ENCODE measurements at regions not wholly inside any gene's neighbourhood (a gene's known extent, or its start where the extent isn't known, plus 50 kb on each side); places are given as distances from the start of the nearest gene placed in this dataset.

DNA sequence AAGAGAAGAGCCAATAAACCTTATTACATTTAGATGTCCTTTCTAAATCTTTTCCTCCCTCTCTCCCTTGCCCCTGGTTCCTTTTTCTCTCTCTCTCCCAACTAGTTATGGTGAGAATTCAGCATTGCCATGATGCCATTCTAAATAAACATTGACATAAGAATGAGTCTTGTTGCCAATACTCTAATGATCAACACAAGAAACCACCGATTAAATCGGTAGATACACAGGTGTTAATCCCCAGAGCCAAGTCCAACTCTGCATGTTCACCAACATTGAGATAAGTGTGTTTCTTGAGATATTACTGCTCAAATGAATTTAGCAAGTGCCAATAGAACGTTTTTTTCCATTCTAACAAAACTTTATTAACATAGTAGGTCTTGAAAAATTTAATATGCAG is 412.1 kb downstream of the KCNJ2 start:
- Histone ChIP-seq H3K36me3 (no peaks in the 10 kb centered on the region), H3K9me3 (no peaks in the 10 kb centered on the region), H3K4me3 (no peak overlapping the region), H3K27me3 (replicated peaks; ENCODE audit: insufficient read depth) (no peaks in the 10 kb centered on the region), H3K27ac (no peak overlapping the region), H3K4me1 (replicated peaks) (no peaks in the 10 kb centered on the region)
- DNase-seq (ENCODE audit: low spot score), result no peak
- TF ChIP-seq POLR2A (IDR thresholded peaks at IDR 0.05) (no peak), POLR2AphosphoS5 (IDR thresholded peaks at IDR 0.05) (no peak)
- TF ChIP-seq, protein P1, sequence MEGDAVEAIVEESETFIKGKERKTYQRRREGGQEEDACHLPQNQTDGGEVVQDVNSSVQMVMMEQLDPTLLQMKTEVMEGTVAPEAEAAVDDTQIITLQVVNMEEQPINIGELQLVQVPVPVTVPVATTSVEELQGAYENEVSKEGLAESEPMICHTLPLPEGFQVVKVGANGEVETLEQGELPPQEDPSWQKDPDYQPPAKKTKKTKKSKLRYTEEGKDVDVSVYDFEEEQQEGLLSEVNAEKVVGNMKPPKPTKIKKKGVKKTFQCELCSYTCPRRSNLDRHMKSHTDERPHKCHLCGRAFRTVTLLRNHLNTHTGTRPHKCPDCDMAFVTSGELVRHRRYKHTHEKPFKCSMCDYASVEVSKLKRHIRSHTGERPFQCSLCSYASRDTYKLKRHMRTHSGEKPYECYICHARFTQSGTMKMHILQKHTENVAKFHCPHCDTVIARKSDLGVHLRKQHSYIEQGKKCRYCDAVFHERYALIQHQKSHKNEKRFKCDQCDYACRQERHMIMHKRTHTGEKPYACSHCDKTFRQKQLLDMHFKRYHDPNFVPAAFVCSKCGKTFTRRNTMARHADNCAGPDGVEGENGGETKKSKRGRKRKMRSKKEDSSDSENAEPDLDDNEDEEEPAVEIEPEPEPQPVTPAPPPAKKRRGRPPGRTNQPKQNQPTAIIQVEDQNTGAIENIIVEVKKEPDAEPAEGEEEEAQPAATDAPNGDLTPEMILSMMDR (IDR thresholded peaks at IDR 0.05), result no peak
- WGBS, result 74% methylated on average over 3 of the region's 3 CpGs
- intact Hi-C loops (cut with DNase I), result no loop called here

DNA sequence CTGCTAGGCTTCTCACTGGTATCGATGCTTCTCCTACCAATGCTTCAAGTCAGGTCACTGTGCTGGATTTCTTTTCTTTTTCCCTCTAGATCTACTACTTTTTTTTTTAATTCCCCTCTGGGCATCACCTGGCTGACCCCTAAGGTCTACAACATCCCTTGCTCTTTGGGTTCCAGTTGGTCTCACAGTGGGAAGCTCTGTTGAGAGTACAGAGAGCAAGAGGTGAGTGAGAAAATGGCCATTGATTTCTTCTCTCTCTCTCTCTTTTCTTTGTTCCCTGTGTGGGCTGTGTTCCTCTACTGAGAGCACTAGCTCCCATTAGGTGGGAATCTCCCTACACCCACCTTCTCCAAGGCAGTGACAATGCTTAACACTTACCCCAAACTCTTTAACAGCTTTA is 413.4 kb downstream of the KCNJ2 start:
- Histone ChIP-seq H3K36me3 (no peaks in the 10 kb centered on the region), H3K9me3 (no peaks in the 10 kb centered on the region), H3K4me3 (no peak overlapping the region), H3K4me1 (replicated peaks) (no peaks in the 10 kb centered on the region), H3K27ac (no peak overlapping the region), H3K27me3 (replicated peaks; ENCODE audit: insufficient read depth) (no peaks in the 10 kb centered on the region)
- DNase-seq (ENCODE audit: low spot score), result no peak
- 46% methylated on average over 1 of the region's 1 CpG for WGBS
- TF ChIP-seq POLR2A (IDR thresholded peaks at IDR 0.05), result no peak
- TF ChIP-seq POLR2AphosphoS5 (IDR thresholded peaks at IDR 0.05), result no peak
- TF ChIP-seq, protein P1 (IDR thresholded peaks at IDR 0.05), result no peak
- intact Hi-C loops (cut with DNase I), result no loop called here

DNA sequence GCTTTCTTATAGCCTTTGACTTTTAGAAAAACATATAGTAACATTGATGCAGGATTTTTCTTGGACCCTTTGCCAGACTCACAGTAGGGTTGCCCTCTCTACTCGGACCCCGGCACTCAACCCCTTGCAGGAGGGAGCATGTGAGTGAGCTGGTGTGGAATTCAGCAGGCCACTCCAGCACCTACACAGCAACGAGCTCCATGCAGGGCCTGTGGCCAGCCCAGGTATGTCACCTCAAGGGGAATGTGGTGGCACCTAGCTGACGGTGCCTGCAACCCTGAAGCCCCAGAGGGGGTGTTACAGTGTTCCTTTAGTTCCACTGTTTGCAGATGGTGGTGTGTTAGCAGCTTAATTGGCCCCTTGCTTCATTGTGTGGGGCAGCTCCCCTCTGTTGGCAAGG is 414.9 kb downstream of the KCNJ2 start:
- no peak for TF ChIP-seq POLR2A (IDR thresholded peaks at IDR 0.05)
- TF ChIP-seq, protein P1 (IDR thresholded peaks at IDR 0.05), result no peak
- TF ChIP-seq POLR2AphosphoS5 (IDR thresholded peaks at IDR 0.05), result no peak
- H3K27ac ChIP-seq, result no peak overlapping the region
- no peaks in the 10 kb centered on the region for H3K4me1 ChIP-seq (replicated peaks)
- H3K27me3 ChIP-seq (replicated peaks; ENCODE audit: insufficient read depth), result no peaks in the 10 kb centered on the region
- H3K36me3 ChIP-seq, result no peaks in the 10 kb centered on the region
- H3K4me3 ChIP-seq, result no peak overlapping the region
- intact Hi-C loops (cut with DNase I), result no loop called here
- DNase-seq (ENCODE audit: low spot score), result no peak
- no peaks in the 10 kb centered on the region for H3K9me3 ChIP-seq
- 89% methylated on average over 4 of the region's 4 CpGs for WGBS

DNA sequence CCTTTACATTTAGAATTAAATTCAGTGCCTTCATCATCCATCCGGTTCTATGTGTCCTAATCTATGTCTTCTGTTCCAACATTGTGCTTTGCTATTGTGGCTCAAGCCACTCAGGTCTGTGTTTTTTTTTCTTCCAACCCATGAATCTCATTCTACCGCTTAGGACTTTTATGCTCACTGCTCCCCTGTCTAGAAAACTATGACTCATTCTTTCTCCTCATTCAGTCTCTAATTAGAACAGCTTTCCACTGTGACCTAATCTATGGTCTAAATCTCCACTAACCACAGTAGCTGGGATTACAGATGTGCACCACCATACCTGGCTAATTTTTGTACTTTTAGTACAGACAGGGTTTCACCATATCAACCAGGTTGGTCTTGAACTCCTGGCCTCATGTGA is 418.7 kb downstream of the KCNJ2 start:
- no peak overlapping the region for H3K27ac ChIP-seq
- H3K9me3 ChIP-seq, result no peaks in the 10 kb centered on the region
- 84% methylated on average over 2 of the region's 2 CpGs for WGBS
- TF ChIP-seq, protein P1 (IDR thresholded peaks at IDR 0.05), result no peak
- TF ChIP-seq POLR2A (IDR thresholded peaks at IDR 0.05) (no peak), POLR2AphosphoS5 (IDR thresholded peaks at IDR 0.05) (no peak)
- no peaks in the 10 kb centered on the region for H3K4me1 ChIP-seq (replicated peaks)
- intact Hi-C loops (cut with DNase I), result no loop called here
- H3K36me3 ChIP-seq, result no peaks in the 10 kb centered on the region
- DNase-seq (ENCODE audit: low spot score), result no peak
- no peaks in the 10 kb centered on the region for H3K27me3 ChIP-seq (replicated peaks; ENCODE audit: insufficient read depth)
- no peak overlapping the region for H3K4me3 ChIP-seq

DNA sequence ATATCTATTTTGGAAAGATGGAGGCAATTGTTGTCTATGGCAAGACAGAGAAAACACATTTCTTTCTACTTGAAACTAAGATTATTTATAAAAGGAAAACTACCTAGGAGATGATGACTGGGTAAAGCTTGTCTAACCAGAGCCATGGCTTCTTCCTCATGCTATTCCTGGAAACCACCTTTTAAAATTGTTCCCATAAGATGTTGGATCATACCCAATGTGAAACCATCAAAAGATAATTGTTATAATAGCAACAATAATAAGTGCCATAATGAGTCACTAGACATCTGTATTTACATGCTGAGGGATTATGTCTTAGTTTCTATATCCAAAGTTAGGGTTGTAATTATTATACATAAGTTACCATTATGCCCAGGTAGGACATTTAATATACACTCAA is 428.4 kb downstream of the KCNJ2 start:
- intact Hi-C loops (cut with DNase I), result no loop called here
- H3K27ac ChIP-seq, result no peak overlapping the region
- H3K4me3 ChIP-seq, result no peak overlapping the region
- TF ChIP-seq POLR2AphosphoS5 (IDR thresholded peaks at IDR 0.05), result no peak
- TF ChIP-seq, protein P1 (IDR thresholded peaks at IDR 0.05), result no peak
- TF ChIP-seq POLR2A (IDR thresholded peaks at IDR 0.05), result no peak
- no peaks in the 10 kb centered on the region for H3K27me3 ChIP-seq (replicated peaks; ENCODE audit: insufficient read depth)
- DNase-seq (ENCODE audit: low spot score), result no peak
- no peaks in the 10 kb centered on the region for H3K9me3 ChIP-seq
- no peaks in the 10 kb centered on the region for H3K4me1 ChIP-seq (replicated peaks)
- H3K36me3 ChIP-seq, result no peaks in the 10 kb centered on the region
